SK-N-SH (cell line): ENCODE measurements at regions not wholly inside any gene's neighbourhood (a gene's known extent, or its start where the extent isn't known, plus 50 kb on each side); places are given as distances from the start of the nearest gene placed in this dataset.

Source experiments
- CTCF ChIA-PET: fragments of 300-600, 350-600 bp; formaldehyde crosslinking; extraction: SDS; loops from one replicate; lab custom pipeline; 2021; lab: Yijun Ruan, JAX
- POLR2A ChIA-PET: fragments of 350-600 bp; sonication (Branson Sonifier 250); formaldehyde crosslinking; extraction: SDS; loops from one replicate; lab custom pipeline; 2020; ENCODE audit warnings: antibody characterized with exemption, inconsistent platforms; lab: Yijun Ruan, JAX
- DNase-seq: peaks from one replicate; pipeline ENCODE4 v3.0.0; 2012
- H2AFZ ChIP-seq: fragments of 200-600 bp; sonication (generic); 2 replicates; pipeline ENCODE4 v1.8.1; 2016; ENCODE audit warnings: antibody characterized with exemption, mild to moderate bottlenecking, low read depth
- H3F3A ChIP-seq: fragments of 200-600 bp; sonication (generic); replicated peaks from 2 replicates; pipeline ENCODE3; 2016; ENCODE audit warnings: antibody characterized with exemption, mild to moderate bottlenecking; ENCODE audit not compliant: insufficient read depth
- H3K27ac ChIP-seq, 2 experiments: fragments of 200-500 bp in 1 of 2; fragments of 200-600 bp in 1 of 2; sonication (Bioruptor generic) in 1 of 2; sonication (generic), shearing (Covaris generic) in 1 of 2; 2 replicates each; pipeline versions ENCODE4 v1.5.1 to v1.6.1; 2014 to 2016; ENCODE audit warnings: low read depth in 2 of 2, inconsistent platforms in 1 of 2, low read length in 1 of 2, mild to moderate bottlenecking in 1 of 2, mixed read lengths in 1 of 2
- H3K27me3 ChIP-seq: fragments of 200-600 bp; sonication (generic), shearing (Covaris generic); 2 replicates; pipeline ENCODE4 v1.6.1; 2016; ENCODE audit warnings: mixed run types; ENCODE audit not compliant: insufficient read depth
- H3K36me3 ChIP-seq, 2 experiments: fragments of 200-500 bp in 1 of 2; fragments of 200-600 bp in 1 of 2; sonication (Bioruptor generic) in 1 of 2; sonication (generic) in 1 of 2; replicated peaks in 1 of 2; 2 replicates each; pipeline versions ENCODE3 to v1.5.1; 2014 to 2016; ENCODE audit warnings: low read length in 1 of 2, mild to moderate bottlenecking in 1 of 2; ENCODE audit not compliant: insufficient read depth in 2 of 2, control insufficient read depth in 1 of 2
- H3K4me1 ChIP-seq, 2 experiments: fragments of 200-500 bp in 1 of 2; fragments of 200-600 bp in 1 of 2; sonication (Bioruptor generic) in 1 of 2; sonication (generic), shearing (Covaris generic) in 1 of 2; 2 replicates each; pipeline versions ENCODE4 v1.5.1 to v1.6.1; 2014 to 2016; ENCODE audit warnings: low read depth in 1 of 2, low read length in 1 of 2, mixed run types in 1 of 2; ENCODE audit not compliant: insufficient read depth in 2 of 2, control insufficient read depth in 1 of 2
- H3K4me2 ChIP-seq: fragments of 200-600 bp; sonication (generic), shearing (Covaris generic); 2 replicates; pipeline ENCODE4 v1.6.1; 2017; ENCODE audit warnings: mixed run types
- H3K4me3 ChIP-seq, 2 experiments: fragments of 200-500 bp in 1 of 2; fragments of 200-600 bp in 1 of 2; sonication (Bioruptor generic) in 1 of 2; sonication (generic), shearing (Covaris generic) in 1 of 2; 2 replicates each; pipeline versions ENCODE4 v1.5.1 to v1.8.1; 2014 to 2016; ENCODE audit warnings: low read depth in 2 of 2, inconsistent platforms in 1 of 2, low read length in 1 of 2, mild to moderate bottlenecking in 1 of 2, mixed read lengths in 1 of 2, moderate library complexity in 1 of 2
- H3K79me2 ChIP-seq: fragments of 200-600 bp; sonication (generic); 2 replicates; pipeline ENCODE4 v1.8.1; 2017; ENCODE audit warnings: mild to moderate bottlenecking; ENCODE audit not compliant: insufficient read depth
- H3K9ac ChIP-seq: fragments of 200-600 bp; sonication (generic); 2 replicates; pipeline ENCODE4 v1.6.1; 2017; ENCODE audit warnings: mixed run types
- H3K9me2 ChIP-seq: fragments of 200-600 bp; sonication (generic); 2 replicates; pipeline ENCODE4 v1.6.1; 2017; ENCODE audit warnings: mixed run types
- H3K9me3 ChIP-seq: fragments of 200-600 bp; sonication (generic); 2 replicates; pipeline ENCODE4 v1.6.1; 2017; ENCODE audit warnings: mixed run types, mild to moderate bottlenecking, moderate library complexity
- H4K20me1 ChIP-seq: fragments of 200-600 bp; sonication (generic); 2 replicates; pipeline ENCODE4 v1.6.1; 2017; ENCODE audit warnings: mild to moderate bottlenecking, mixed run types; ENCODE audit not compliant: insufficient read depth
- CHD2 ChIP-seq: fragments of 150-350 bp; IDR thresholded peaks from 2 replicates; pipeline ENCODE4 v1.6.1; 2018; ENCODE audit warnings: low read length; ENCODE audit not compliant: partially characterized antibody
- CTCF ChIP-seq: fragments of 200-600 bp; sonication (generic); IDR thresholded peaks from 2 replicates; pipeline ENCODE4 v1.6.1; 2017; ENCODE audit warnings: antibody characterized with exemption, mild to moderate bottlenecking, moderate library complexity
- ELF1 ChIP-seq: IDR thresholded peaks from 2 replicates; pipeline ENCODE4 v1.4.0; 2012
- EP300 ChIP-seq, 2 experiments: IDR thresholded peaks; 2 replicates each; pipeline versions ENCODE4 v1.4.0 to v1.6.1; 2012; ENCODE audit warnings: borderline replicate concordance in 1 of 2, low read depth in 1 of 2, low read length in 1 of 2
- EZH2phosphoT487 ChIP-seq: fragments of 200-600 bp; sonication (generic); IDR thresholded peaks from 2 replicates; pipeline ENCODE4 v1.6.1; 2017; ENCODE audit warnings: low read depth, mixed run types, mild to moderate bottlenecking, antibody characterized with exemption, moderate library complexity, borderline replicate concordance
- FOXM1 ChIP-seq: IDR thresholded peaks from 2 replicates; pipeline ENCODE4 v1.4.0; 2012; ENCODE audit warnings: low read depth, mild to moderate bottlenecking
- MEF2A ChIP-seq: IDR thresholded peaks from 2 replicates; pipeline ENCODE4 v1.4.0; 2012; ENCODE audit warnings: low read depth, borderline replicate concordance
- MXI1 ChIP-seq: IDR thresholded peaks from 2 replicates; pipeline ENCODE4 v1.6.1; 2012; ENCODE audit warnings: mild to moderate bottlenecking, low read depth, low read length, improper control_type of control experiment
- NFIC ChIP-seq: IDR thresholded peaks from 2 replicates; pipeline ENCODE4 v1.4.0; 2012; ENCODE audit warnings: borderline replicate concordance
- RAD21 ChIP-seq: IDR thresholded peaks from 2 replicates; pipeline ENCODE4 v1.6.1; 2012; ENCODE audit warnings: mild to moderate bottlenecking, low read length
- RFX5 ChIP-seq: IDR thresholded peaks from 2 replicates; pipeline ENCODE4 v1.6.1; 2012; ENCODE audit warnings: mild to moderate bottlenecking, improper control_type of control experiment, low read length
- RXRA ChIP-seq: IDR thresholded peaks from 2 replicates; pipeline ENCODE4 v1.4.0; 2012; ENCODE audit warnings: low read depth, mild to moderate bottlenecking, borderline replicate concordance
- SMC3 ChIP-seq: IDR thresholded peaks from 2 replicates; pipeline ENCODE4 v1.6.1; 2012; ENCODE audit warnings: low read depth, low read length, improper control_type of control experiment
- YY1 ChIP-seq: IDR thresholded peaks from 2 replicates; pipeline ENCODE4 v1.4.0; 2012; ENCODE audit warnings: low read depth, mild to moderate bottlenecking
- WGBS: methylation state at CpG from one replicate; pipeline ENCODE4 v1.1.6; 2017; ENCODE audit warnings: low lambda C conversion rate; 5-methylcytosine and 5-hydroxymethylcytosine counted together

GRCh38 chr5:152274224-152274623 lies 130.9 kb downstream of the NMUR2 start:
- no peak overlapping the region for H3K4me2 ChIP-seq
- TF ChIP-seq CHD2 (no peak), YY1 (no peak), FOXM1 (no peak), NFIC (no peak), CTCF (no peak), MXI1 (no peak), ELF1 (no peak), EP300 (IDR thresholded peaks at IDR 0.05; ENCODE audit: borderline replicate concordance in 1 of 2, low read depth in 1 of 2, low read length in 1 of 2) (no peak), EZH2phosphoT487 (no peak), RXRA (no peak), RFX5 (no peak), MEF2A (no peak)
- H3K27ac ChIP-seq = no peak overlapping the region
- H3K4me1 ChIP-seq = no peaks in the 10 kb centered on the region
- DNase-seq = no peak
- H3K27me3 ChIP-seq = no peaks in the 10 kb centered on the region
- H3K79me2 ChIP-seq = no peaks in the 10 kb centered on the region
- H3K9me2 ChIP-seq = no peaks in the 10 kb centered on the region
- ChIA-PET CTCF (no interaction called here), POLR2A (no interaction called here)
- H3K9ac ChIP-seq = no peak overlapping the region
- H3K36me3 ChIP-seq = no peaks in the 10 kb centered on the region
- no peak overlapping the region for H3K4me3 ChIP-seq
- H2AFZ ChIP-seq = no peak overlapping the region
- no peaks in the 10 kb centered on the region for H3K9me3 ChIP-seq
- H4K20me1 ChIP-seq = no peaks in the 10 kb centered on the region
- WGBS = 1% methylated on average over 2 of the region's 2 CpGs
- no peaks in the 10 kb centered on the region for H3F3A ChIP-seq

GRCh38 chr5:152271420-152271819 lies 133.7 kb downstream of the NMUR2 start:
- 11% methylated on average over 5 of the region's 5 CpGs for WGBS
- no peaks in the 10 kb centered on the region for H3K9me3 ChIP-seq
- no peak for DNase-seq

More at GRCh38 chr5:152271420-152271819, 133.7 kb downstream of the NMUR2 start:
- no peaks in the 10 kb centered on the region for H4K20me1 ChIP-seq
- H3K36me3 ChIP-seq = no peaks in the 10 kb centered on the region
- no peak overlapping the region for H2AFZ ChIP-seq
- H3K27ac ChIP-seq = no peak overlapping the region
- H3K4me1 ChIP-seq = no peaks in the 10 kb centered on the region
- POLR2A ChIA-PET = no interaction called here
- no peaks in the 10 kb centered on the region for H3K79me2 ChIP-seq
- no peak overlapping the region; a peak in 1 of 4 replicates for H3K4me3 ChIP-seq
- H3K4me2 ChIP-seq = no peak overlapping the region
- H3K27me3 ChIP-seq = no peaks in the 10 kb centered on the region
- no peak overlapping the region for H3K9ac ChIP-seq
- no peaks in the 10 kb centered on the region for H3K9me2 ChIP-seq
- no peaks in the 10 kb centered on the region for H3F3A ChIP-seq
- TF ChIP-seq CTCF (peak; percentile 41), RAD21 (peak; percentile 33), SMC3 (no peak)
- TF ChIP-seq, all 33 proteins: peak for 2
- CTCF ChIA-PET = interaction anchor here (0.9 kb wide), 1 partner anchor 12 kb away, joined by 3 read pairs; no protein-coding TSS in a partner anchor
